ENCODE measurements at regions not wholly inside any gene's neighbourhood (a gene's known extent, or its start where the extent isn't known, plus 50 kb on each side); places are given as distances from the start of the nearest gene placed in this dataset.
A peak's percentile ranks its signal among the peaks of the same experiment; 100 is the strongest.

DNA sequence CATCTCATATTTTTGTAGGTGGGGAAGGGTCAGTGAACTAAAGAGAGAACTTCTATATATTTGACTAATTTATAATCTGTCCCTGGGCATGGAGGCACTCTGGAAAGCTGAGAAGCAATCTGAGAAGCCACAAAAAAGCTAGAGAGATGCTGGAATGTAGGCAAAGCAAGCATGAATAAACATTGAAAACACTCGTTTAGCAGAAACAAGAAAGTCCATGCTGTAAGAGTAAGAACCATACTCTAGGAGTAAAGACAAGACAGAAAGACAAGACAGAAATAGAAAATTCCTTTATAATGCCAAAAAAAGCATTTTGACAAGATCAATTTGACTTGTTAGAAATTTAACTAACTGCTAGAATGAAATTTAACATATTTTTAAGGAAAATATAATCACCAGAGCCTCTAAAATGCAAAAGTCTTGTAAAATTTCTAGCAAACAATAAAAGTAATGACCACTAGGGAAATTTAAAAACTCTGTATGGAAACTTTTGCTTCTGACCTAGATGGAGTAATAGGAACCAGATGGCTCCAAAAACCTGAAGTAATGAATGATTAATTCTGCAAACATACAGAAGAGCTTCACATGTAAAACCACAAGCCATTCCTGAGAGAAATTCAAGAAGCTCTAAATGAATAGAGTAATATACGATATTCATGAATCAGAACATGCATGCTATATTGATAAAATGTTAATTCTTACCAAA lies 625.7 kb upstream of the PTCHD4 start:
- peak; percentile 42 for DNase-seq (ENCODE audit: low read depth, low spot score)

DNA sequence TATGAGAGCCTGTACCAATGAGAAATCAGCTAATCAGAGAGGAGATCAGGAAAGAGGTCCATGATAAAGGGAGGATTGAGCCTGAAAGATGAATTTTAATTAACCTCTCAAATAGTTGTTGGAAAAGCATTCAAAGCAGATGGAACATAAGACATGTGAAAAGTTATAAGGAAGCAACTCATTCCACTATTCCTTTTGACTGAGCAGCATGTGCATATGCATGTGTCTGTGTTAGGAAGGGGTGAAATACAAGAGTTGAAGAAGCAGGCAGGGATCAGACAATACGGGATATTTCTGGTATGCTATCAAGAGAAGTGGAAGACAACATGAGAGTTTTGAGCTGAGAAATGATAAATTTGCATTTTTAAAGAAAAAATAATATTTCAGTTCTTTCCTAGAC lies 624.8 kb upstream of the PTCHD4 start:
- DNase-seq (ENCODE audit: low read depth, low spot score) = no peak

DNA sequence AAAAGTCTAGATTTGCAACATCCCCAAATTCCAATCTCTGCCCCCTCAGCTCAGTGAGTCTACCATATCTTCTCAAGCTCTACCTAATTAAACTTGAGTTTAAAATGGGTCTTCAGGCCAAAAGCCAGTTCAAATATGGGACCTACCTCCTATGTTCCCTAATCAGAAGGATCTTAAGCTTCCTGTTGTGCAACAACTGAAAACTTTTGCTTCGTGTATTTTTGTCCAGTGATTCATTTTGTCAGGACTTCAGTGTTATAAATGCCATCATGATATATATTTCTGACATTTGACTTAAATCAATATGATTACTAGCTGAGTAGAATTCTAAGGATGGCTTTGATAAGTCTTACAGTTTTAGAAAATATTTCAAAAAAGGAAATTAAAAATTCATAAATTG lies 622.6 kb upstream of the PTCHD4 start:
- DNase-seq (ENCODE audit: low read depth, low spot score) = no peak

DNA sequence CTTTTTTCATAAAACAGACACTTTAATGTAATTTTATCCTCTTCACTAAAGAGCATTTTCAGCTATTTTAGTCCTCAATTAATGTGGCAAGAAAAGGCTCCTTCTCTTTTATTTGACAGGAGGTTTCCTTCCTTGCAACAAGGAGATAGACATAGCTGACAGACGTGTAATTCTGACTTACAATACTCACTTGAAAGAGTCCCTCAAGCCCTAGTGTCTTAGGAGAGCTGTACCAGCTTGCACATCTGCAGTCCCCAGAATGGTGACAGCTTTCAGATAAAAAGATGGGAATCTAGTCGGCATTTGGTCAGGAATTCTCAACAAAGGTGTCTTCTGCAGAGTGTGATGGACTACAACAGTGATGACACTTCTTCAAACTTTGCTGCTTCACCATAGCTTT lies 603.7 kb upstream of the PTCHD4 start:
- no peak for DNase-seq (ENCODE audit: low read depth, low spot score)

DNA sequence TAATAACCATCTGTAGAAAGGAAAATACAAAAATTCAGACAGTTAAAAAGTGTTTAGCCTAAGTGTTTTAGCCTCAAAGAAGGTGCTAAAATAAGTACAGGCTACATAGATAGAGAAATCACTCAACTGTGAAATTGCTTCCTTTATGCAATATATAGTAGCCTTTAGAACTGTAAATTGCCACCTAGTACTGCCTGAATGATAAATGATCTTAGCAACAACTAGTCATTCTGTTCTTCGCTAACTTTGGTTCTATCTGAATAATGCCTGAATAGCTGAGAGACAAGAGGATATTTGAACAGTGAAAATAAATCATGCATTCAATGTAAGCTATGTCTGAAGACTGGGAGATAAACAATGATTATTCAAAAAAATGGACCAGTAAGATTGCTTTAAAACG lies 603.3 kb upstream of the PTCHD4 start:
- DNase-seq (ENCODE audit: low read depth, low spot score) = no peak

DNA sequence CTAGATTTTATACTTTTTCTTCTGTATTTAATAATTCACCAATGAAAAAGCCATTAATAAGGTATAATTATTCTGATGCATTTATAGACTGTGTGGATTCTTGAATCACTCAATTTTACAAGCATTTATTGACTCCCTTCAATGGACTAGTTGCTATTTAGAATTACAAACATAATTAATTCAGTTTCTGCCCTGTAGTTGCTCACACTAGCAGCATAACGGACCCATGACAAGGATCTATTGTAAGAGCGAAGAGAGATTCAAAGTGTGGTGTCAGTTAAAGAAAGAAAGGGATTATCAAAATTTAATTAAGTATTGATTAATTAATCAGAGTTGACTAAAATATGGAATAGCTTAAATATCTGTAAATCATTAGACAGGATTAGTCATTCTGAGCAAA lies 602.6 kb upstream of the PTCHD4 start:
- DNase-seq (ENCODE audit: low read depth, low spot score) = no peak

DNA sequence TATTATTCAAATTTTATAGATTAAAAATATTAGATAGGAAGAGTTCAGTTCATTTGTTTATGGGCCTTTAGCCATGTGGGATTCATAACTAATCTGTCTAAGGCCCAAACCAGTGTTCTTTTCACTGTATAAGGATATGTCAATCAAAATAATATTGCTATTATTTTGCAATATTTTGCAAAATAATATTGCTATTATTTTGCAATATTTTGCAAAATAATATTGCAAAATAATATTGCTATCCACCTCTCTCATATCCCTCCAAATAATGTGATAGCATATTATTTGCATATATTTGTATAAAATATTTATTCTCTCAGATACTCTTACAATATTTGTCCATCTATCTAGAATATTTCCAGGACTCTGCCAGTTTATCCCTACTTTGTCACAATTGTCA lies 595.3 kb upstream of the PTCHD4 start:
- DNase-seq (ENCODE audit: low read depth, low spot score) = no peak

DNA sequence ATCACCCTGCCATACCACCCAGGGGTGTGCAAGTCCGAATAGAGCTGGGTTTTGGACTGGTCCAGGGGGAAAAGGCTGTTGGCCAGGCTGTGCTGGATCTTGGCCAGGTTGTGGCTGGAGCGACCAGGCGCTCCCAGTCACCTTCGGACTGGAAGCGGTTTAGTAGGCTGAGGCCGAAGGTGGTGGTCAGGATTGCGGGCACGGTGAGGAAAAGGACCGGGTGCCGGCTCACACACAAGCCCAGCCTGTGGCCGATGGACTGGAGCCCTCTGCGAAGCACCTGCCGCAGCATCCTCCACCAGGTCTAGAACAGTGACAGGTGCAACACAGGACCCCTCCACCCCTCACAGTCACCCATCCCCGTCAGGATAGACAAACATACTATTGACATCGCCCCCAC lies 590.6 kb upstream of the PTCHD4 start:
- no peak for DNase-seq (ENCODE audit: low read depth, low spot score)

DNA sequence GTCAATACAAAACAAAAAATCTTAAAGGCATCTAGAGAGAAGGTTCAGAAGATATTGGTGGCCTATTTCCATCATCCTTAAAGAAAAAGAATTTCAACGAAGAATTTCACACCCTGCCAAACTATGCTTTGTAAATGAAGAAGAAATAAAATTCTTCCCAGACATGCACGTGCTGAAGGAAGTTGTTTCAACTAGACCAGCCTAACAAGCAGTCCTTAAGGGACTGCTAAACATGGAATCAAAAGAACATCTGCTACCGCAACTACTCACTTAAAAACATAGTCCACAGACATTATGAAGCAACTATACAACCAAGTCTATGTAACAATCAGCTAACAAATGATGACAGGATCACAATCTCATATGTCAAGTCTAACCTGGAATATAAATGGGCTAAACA lies 584.9 kb upstream of the PTCHD4 start:
- DNase-seq (ENCODE audit: low read depth, low spot score) = no peak

DNA sequence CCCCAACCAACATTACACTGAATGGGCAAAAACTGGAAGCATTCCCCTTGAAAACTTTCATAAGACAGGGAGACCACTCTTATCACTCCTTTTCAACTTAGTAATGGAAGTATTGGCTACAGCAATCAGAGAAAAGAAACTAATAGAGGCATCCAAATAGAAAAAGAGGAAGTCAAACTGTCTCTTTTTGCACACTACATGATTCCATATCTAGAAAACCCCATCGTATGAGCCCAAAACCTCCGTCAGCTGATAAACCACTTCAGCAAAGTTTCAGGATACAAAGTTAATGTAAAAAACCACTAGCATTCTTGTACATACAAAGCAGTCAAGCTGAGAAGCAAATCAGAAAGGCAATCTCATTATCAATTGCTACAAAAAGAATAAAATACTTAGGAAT lies 580.4 kb upstream of the PTCHD4 start:
- no peak for DNase-seq (ENCODE audit: low read depth, low spot score)

DNA sequence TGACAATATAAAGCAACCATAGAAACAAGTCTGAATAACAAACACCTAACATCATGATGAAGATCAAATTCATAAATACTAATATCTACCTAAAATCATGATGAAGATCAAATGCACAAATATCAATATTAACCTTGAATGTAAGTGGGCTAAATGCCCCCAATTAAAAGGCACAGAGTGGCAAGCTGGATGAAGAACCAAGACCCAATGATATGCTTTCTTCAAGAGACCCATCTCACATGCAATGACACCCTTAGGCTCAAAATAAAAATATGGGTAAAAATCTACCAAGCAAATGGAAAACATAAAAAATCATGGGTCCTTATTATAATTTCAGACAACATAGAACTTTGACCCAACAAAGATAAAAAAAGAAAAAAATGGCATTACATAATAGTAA lies 578.5 kb upstream of the PTCHD4 start:
- DNase-seq (ENCODE audit: low read depth, low spot score) = no peak

DNA sequence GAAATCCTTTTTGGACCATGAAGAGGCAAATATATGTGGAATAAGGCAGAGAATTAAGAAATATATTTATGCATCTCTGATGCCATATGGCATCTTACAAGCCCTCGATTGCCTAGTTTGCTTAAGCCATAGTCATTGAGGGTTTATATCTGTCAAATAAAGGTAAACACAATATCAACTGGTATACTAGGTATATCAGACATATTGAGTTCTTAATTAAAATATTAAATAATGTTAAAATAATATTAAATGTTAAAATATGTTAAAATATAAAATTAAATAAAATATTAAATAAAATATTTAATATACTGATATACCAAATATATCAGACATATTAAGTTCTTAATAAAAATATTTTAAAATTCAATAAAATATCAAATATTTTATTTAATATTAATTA lies 567.4 kb upstream of the PTCHD4 start:
- DNase-seq (ENCODE audit: low read depth, low spot score) = no peak

DNA sequence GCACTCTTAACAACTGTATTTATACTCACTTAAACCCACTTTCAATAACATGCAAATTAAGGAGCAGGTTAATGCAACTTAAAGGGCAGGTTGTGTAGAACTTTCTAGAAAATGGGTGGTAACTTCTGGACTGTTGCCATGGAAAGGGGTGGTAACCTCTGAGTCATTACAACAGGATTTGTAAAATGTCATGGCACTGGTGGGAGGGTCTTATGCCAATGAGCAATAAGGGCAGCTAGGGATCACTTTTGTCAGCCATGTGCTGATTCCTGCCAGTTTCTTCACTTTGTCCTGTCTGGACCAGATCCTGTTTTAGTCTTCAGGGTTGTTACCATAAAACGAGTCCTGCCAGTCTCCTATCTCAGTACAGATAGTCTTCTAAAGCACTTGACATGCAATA lies 560.5 kb upstream of the PTCHD4 start:
- DNase-seq (ENCODE audit: low read depth, low spot score) = no peak

DNA sequence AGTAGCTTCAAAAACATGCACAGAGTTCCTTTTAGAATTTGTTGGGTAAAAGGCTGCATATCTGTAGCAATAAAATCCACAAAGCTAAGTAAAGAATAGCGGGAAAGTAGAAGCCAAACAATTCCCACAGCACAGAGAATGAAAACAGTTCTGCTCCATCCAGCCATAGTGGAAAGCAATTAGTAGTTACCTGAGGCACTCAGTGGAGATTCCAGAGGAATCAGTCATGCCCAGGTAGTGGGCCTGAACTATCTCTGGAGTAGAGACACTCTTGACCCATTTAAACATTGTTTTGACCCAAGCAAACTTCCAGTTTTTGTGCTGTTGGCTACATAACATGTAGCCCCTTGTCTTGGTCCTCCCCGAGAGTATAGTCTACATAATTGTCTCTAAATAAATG lies 559.5 kb upstream of the PTCHD4 start:
- no peak for DNase-seq (ENCODE audit: low read depth, low spot score)

DNA sequence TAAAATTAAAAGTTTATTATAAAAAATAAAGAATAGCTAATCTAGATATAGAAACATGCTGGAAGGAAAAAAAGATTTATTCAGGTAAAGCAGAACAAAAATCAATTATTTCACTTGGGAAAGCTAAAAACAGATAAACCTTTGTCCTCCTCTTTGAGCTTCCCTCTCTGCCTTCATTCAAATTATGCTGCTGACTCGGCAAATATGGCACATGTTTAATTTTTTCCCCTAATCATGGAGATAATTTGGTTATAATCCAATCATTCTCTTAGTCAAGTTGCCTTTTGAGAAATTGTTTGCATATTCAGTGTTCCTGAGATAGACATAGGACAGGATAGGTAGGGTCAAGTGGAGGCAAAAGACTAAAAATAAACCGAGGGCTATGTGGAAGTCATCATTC lies 556.8 kb upstream of the PTCHD4 start:
- no peak for DNase-seq (ENCODE audit: low read depth, low spot score)

DNA sequence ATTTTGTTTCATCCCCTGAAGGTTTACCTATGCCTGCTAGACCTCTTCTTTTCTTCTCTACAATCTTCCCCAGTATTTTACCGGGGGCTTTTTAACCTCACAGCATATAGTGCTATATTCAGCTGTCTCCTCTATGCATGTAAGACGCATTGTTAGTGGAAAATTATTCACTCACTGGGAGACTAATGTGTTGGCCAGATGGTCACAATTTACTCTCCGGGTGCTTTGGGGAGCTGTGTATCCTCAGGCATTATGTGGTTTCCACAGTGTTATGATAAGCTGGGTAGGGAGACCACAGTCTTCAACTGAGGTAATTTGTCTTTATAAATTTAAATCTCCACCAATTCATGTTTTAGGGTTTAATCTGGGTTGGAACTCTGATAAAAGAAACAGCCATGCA lies 553.8 kb upstream of the PTCHD4 start:
- peak; percentile 66 for DNase-seq (ENCODE audit: low read depth, low spot score)

DNA sequence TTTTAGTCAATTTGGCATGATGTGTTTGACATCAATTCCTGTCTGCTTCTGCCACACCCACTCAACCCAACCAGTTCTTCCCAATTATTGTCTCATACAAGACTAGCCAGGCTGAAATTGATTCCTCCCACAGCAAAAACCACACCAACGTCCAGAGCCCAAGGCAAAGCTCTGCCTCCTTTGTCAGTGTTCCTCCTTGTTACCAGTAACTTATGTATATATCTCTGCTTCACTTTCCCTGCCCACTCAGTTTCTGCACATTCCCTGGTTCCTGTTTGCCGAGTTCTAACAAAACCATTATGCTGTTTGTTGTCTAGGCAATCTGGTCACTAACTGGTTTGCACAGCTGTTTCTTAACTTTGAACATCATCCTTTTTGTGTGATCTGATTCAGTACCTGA lies 547.9 kb upstream of the PTCHD4 start:
- DNase-seq (ENCODE audit: low read depth, low spot score) = no peak

DNA sequence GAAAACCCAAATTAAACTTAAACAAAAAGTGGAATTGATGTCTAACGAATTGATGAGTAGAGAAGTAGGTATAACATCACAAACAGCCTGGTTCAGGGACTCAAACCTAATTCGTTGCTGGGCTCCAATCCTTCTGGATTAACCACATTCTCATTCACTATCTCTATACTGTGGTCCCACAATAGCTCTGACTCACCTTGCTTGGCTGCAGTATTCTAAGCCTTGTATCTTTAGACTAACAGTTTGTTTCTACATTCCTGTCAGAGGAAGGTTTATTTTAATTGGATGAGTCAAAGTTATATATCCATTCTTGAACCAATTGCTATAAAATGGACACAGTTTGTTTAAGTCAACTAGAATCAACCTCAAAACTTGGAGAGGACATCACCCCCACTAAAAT lies 530.5 kb upstream of the PTCHD4 start:
- DNase-seq (ENCODE audit: low read depth, low spot score) = peak; percentile 69

DNA sequence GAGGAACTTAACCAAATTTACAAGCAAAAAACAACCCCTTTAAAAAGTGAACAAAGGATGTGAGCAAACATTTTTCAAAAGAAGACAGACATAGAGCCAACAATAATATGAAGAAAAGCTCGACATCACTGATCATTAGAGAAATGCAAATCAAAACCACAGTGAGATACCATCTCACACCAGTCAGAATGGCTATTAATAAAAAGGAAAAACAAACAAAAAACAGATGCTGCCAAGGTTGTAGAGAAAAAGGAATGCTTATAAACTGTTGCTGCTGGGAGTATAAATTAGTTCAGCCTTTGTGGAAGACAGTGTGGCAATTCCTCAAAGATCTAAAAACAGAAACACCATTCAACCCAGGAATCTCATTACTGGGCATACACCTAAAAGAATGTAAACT lies 527.8 kb upstream of the PTCHD4 start:
- DNase-seq (ENCODE audit: low read depth, low spot score) = peak; percentile 54

DNA sequence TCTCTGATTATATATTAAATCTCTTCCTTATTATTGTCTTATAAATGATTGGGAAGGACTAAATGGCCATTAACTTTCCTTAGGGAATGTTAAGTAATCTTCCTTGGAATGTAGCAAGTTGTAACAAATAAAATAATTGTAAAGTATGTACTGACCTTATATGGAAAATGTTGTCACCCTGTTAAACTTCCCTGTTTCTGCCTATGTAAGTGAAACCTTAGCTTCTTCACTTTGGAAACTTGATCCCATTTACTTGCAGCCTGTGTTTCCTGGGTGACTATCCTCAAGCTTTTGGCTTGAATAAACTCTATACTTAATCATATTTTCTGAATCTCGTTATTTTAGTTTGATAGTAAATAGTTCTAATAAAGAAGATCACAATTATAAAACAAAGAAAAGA lies 519.5 kb upstream of the PTCHD4 start:
- DNase-seq (ENCODE audit: low read depth, low spot score) = no peak

DNA sequence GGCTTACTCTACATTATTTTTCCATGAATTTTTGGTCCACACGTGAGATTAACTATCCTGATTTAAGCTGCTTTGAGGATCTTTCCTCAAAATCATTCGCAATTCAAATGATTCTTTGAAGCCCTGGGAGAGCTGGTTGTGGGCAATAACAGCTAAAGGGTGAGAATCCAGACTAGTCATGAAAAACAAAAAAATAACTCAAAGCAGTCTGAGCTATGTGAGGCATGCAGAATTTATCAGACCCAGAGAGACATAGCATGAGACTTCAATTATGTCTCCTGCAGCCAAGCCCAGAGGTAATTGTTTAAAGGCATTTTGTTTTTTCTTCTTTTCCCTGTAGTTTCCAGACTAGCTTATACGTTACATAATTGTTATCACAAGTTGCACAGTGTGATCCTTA lies 517.3 kb upstream of the PTCHD4 start:
- DNase-seq (ENCODE audit: low read depth, low spot score) = peak; percentile 78

DNA sequence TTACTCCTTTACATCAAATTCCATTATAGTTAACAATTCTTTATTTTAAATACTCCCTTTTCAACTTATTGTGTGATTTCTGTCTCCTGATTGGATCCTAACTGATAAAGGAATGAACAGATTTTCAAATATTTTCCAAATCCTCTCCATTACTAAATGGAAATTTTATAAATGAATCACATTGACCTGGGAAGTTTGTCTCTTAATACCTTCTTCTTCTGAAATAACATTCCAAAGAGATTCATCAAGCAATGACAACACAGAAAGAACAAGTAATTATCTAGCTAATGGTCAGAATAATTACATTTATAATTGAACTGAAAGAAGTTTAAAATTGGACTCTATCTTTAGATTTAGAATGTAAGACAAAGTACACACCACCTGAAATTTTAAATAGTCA lies 515.4 kb upstream of the PTCHD4 start:
- no peak for DNase-seq (ENCODE audit: low read depth, low spot score)

DNA sequence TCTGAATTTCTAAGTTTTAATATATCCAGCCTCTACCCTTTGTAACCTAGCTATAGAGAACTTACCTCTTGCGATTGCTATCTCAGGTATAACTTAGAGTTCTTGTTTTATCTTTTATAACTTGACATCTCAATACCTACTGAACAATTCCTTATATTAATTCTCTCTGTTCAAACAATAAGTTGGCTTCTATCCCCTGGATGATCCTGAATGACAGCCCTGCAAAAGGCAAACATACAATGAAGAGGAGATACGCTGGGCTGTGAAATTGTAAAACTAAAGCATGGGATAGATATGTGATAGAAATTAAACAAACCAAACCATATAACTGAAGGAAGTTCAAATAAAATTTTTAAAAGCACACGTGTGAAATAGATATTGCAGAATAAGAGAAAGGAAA lies 513.6 kb upstream of the PTCHD4 start:
- DNase-seq (ENCODE audit: low read depth, low spot score) = no peak

DNA sequence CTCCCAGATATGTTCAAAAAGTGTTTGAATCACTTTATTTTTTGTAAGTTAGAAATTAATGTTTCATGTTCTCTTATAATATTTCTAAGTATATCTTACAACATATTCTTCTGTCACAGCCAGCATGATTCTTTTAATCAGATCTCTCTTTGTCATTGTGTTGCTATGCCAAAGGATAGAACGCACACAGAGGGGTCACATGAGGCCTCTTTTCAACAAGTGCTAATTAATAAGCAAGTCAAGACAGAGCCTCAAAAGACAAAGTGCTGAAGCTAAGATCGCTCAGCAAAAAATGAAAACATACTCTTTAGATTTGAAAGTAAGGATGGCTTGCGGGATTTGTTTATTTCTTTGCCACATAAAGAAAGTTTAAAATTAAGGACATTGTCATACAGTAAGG lies 508.8 kb upstream of the PTCHD4 start:
- no peak for DNase-seq (ENCODE audit: low read depth, low spot score)
